Endometrium (tissue), 2 donors: ENCODE measurements at regions not wholly inside any gene's neighbourhood (a gene's known extent, or its start where the extent isn't known, plus 50 kb on each side); places are given as distances from the start of the nearest gene placed in this dataset.

ENCODE experiments used
- FAIRE-seq: peaks from 2 replicates; lab custom pipeline; 2012; peaks lifted over from hg19 to GRCh38; lab: Jason Lieb, UNC
- donor health status: control.
- donor health status: control.

GRCh38 chr9:1962588-1963106 lies 52.5 kb upstream of the SMARCA2 start:
- no peak for FAIRE-seq

GRCh38 chr9:1964093-1964492 lies 51.1 kb upstream of the SMARCA2 start:
- FAIRE-seq = no peak
